Esophagus squamous epithelium (tissue), 4 donors: ENCODE measurements at regions not wholly inside any gene's neighbourhood (a gene's known extent, or its start where the extent isn't known, plus 50 kb on each side); places are given as distances from the start of the nearest gene placed in this dataset.

ENCODE experiments used
- POLR2A ChIP-seq, 4 donors: fragments of 450-650 bp; IDR thresholded peaks; one replicate each; pipeline ENCODE4 v1.6.1; 2017; ENCODE audit warnings: antibody characterized with exemption in 4 of 4, mild to moderate bottlenecking in 4 of 4, moderate library complexity in 3 of 4
- TF ChIP-seq, protein P1 (sequence below), 6 experiments: fragments of 450-650 bp in 4 of 6; fragments of 200-600 bp in 2 of 6; sonication (generic) in 2 of 6; IDR thresholded peaks; one replicate each; pipeline ENCODE4 v1.5.1; 2016 to 2019; ENCODE audit warnings: antibody characterized with exemption in 6 of 6, mild to moderate bottlenecking in 4 of 6, moderate library complexity in 4 of 6

DNA sequence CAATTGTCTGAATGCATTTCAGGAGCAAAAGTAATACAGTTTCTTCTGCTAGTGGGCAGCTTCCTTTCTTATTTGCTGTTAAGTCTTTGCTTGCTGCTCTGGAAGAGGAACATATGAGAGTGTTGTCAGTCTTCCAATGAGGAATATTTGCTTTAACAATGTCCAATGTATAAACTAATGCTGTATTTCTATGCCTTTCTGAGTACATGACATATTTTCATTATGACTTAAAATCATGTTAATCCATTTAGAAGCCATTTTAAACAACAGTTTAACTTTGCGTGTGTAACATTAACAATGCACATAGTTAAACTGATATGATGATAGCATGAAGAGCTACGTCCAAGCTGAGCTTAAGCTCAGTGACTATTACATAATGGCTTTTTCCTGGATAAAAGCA is 933.4 kb upstream of the GHITM start:
- TF ChIP-seq POLR2A (IDR thresholded peaks at IDR 0.05): no peak
- TF ChIP-seq, protein P1, sequence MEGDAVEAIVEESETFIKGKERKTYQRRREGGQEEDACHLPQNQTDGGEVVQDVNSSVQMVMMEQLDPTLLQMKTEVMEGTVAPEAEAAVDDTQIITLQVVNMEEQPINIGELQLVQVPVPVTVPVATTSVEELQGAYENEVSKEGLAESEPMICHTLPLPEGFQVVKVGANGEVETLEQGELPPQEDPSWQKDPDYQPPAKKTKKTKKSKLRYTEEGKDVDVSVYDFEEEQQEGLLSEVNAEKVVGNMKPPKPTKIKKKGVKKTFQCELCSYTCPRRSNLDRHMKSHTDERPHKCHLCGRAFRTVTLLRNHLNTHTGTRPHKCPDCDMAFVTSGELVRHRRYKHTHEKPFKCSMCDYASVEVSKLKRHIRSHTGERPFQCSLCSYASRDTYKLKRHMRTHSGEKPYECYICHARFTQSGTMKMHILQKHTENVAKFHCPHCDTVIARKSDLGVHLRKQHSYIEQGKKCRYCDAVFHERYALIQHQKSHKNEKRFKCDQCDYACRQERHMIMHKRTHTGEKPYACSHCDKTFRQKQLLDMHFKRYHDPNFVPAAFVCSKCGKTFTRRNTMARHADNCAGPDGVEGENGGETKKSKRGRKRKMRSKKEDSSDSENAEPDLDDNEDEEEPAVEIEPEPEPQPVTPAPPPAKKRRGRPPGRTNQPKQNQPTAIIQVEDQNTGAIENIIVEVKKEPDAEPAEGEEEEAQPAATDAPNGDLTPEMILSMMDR (IDR thresholded peaks at IDR 0.05): no peak
